ENCODE measurements at regions not wholly inside any gene's neighbourhood (a gene's known extent, or its start where the extent isn't known, plus 50 kb on each side); places are given as distances from the start of the nearest gene placed in this dataset.

DNA sequence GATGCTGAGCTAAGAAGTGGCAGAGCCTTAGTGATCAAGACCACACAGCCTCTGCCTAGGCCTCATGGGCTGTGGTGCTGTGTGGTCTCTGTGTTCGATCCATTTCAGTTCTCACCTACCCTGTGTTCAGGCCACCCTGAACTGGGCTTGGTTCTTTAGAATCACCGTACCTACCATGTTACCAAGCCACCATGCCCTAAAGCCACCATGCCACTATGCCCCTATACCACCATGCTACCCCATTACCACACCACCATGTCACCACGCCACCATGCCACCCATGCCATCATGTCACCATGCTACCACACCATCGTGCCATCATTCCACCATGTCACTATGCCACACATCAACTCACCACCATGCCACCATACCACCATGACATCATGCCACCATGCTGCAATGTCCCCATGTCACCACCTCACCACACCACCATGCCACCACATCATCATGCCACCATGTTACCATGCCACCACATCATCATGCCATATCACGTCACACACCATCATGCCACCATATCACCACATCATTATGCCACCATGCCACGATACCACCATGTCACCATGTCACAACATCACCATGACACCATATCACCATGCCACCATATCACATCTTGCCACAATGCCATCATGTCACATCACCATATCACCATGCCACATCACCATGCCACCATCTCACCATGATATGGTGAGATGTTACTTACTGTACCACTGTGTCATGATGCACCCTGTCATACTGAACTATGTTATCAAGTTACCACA, 191.0 kb upstream of the ARL4C start:
- no peaks in the 10 kb centered on the region for H3K27me3 ChIP-seq
- no peak for DNase-seq (ENCODE audit: low spot score in 2 of 2)
- H3K27ac ChIP-seq = no peak overlapping the region
- no peak overlapping the region for H3K4me3 ChIP-seq
- no peaks in the 10 kb centered on the region for H3K9me3 ChIP-seq
- peaks cover 0 to 13% (median 0%) of the 10 kb centered on the region in 4 donors for H3K4me1 ChIP-seq
- H3K36me3 ChIP-seq = no peaks in the 10 kb centered on the region
- WGBS, 2 donors = 96% methylated on average over 6 of the region's 6 CpGs
- TF ChIP-seq, protein P1, sequence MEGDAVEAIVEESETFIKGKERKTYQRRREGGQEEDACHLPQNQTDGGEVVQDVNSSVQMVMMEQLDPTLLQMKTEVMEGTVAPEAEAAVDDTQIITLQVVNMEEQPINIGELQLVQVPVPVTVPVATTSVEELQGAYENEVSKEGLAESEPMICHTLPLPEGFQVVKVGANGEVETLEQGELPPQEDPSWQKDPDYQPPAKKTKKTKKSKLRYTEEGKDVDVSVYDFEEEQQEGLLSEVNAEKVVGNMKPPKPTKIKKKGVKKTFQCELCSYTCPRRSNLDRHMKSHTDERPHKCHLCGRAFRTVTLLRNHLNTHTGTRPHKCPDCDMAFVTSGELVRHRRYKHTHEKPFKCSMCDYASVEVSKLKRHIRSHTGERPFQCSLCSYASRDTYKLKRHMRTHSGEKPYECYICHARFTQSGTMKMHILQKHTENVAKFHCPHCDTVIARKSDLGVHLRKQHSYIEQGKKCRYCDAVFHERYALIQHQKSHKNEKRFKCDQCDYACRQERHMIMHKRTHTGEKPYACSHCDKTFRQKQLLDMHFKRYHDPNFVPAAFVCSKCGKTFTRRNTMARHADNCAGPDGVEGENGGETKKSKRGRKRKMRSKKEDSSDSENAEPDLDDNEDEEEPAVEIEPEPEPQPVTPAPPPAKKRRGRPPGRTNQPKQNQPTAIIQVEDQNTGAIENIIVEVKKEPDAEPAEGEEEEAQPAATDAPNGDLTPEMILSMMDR (IDR thresholded peaks at IDR 0.05) = no peak
- no peak for TF ChIP-seq POLR2A (IDR thresholded peaks at IDR 0.05)
- TF ChIP-seq EP300 (IDR thresholded peaks at IDR 0.05) = no peak

DNA sequence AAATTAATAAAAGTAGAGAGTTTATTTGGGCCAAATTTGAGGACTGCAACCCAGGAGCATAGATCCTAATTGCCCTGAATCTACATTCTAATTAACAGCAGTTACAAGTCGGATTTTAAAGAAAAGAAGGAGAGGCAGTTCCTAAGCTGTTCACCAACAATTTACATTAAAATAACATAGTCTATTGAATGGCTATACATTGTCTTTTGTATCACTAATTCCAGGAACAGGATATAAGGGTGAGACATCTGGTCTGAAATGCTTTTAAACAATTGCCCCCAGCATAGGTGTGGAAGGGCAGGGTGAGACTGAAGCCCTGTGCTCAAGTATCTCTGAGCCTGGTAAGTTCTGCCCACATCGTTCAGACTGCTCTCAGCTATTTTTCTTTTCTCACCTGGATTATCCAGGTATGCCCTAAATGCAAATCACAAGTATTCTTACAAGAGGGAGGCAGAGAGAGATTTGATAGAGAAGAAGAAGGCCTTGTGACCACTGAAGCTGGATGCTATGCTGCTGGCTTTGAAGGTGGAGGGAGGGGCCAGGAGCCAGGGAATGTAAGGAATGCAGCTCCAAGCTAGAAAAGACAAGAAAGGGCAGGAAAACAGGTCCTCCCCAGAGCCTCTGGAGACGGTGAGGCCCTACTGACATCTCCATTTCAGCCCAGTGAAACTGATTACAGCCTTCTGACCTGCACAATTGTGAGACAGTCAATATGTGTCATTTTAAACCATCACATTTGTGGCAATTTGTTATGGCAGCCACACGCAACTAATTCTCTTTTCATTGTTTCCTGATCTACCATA, 189.4 kb upstream of the ARL4C start:
- Histone ChIP-seq H3K27ac (no peak overlapping the region), H3K4me1 (peaks cover 0 to 8% (median 0%) of the 10 kb centered on the region in 4 donors), H3K9me3 (no peaks in the 10 kb centered on the region), H3K27me3 (no peaks in the 10 kb centered on the region), H3K36me3 (no peaks in the 10 kb centered on the region), H3K4me3 (no peak overlapping the region)
- no peak for DNase-seq (ENCODE audit: low spot score in 2 of 2)
- 34 to 44% methylated on average over 4 of the region's 4 CpGs for WGBS, 2 donors
- TF ChIP-seq, protein P1 (IDR thresholded peaks at IDR 0.05) = no peak
- TF ChIP-seq POLR2A (IDR thresholded peaks at IDR 0.05) (no peak), EP300 (IDR thresholded peaks at IDR 0.05) (no peak)

DNA sequence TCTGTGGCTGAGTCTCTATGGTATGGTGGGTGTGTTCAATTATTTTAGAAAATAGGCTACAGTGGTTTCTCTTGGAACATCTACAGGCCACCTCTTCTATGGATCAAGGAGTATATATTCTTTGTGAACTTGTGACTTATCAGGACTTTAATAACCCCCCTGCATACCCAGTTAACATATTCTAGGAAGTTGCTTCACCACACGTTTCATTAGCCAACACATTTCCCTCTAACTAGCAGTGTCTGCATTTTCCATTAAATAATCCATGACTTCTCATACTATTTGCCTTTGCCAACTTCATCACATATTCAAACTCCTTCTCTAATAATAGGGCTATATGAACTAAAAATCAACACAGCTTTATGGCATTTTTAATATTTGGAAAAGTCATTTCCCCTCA, 187.6 kb upstream of the ARL4C start:
- 51 to 52% methylated on average over 1 of the region's 1 CpG for WGBS, 2 donors
- no peak for DNase-seq (ENCODE audit: low spot score in 2 of 2)
- TF ChIP-seq, protein P1 (IDR thresholded peaks at IDR 0.05) = no peak
- TF ChIP-seq EP300 (IDR thresholded peaks at IDR 0.05) = no peak
- no peak for TF ChIP-seq POLR2A (IDR thresholded peaks at IDR 0.05)
- H3K4me3 ChIP-seq = no peak overlapping the region
- H3K27ac ChIP-seq = no peak overlapping the region
- H3K9me3 ChIP-seq = no peaks in the 10 kb centered on the region
- H3K36me3 ChIP-seq = no peaks in the 10 kb centered on the region
- no peaks in the 10 kb centered on the region for H3K27me3 ChIP-seq
- peaks cover 0 to 9% (median under 1%) of the 10 kb centered on the region in 4 donors for H3K4me1 ChIP-seq

DNA sequence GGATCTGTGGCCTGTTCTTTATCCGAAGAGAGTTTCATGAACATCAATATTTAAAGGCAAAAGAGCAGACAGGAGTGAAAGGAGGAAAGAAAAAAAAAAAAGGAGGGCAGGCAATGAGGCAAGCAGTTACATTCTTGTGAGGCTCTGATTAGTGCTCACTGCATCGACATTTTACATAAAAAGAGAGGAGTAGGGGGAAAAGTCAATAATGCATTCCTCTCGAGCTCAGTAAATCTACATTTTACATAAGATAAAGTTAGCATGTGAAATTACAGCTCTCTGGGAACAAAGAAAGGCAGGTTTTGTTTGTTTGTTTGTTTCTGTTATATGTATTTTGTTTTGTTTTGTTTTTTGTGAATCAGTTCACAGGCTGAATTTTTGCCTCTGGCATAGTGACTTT, 187.1 kb upstream of the ARL4C start:
- H3K36me3 ChIP-seq = no peaks in the 10 kb centered on the region
- no peak overlapping the region for H3K27ac ChIP-seq
- WGBS, 2 donors = 61 to 69% methylated on average over 3 of the region's 3 CpGs
- no peak for TF ChIP-seq POLR2A (IDR thresholded peaks at IDR 0.05)
- no peak for TF ChIP-seq EP300 (IDR thresholded peaks at IDR 0.05)
- TF ChIP-seq, protein P1 (IDR thresholded peaks at IDR 0.05) = no peak
- no peaks in the 10 kb centered on the region for H3K27me3 ChIP-seq
- H3K4me1 ChIP-seq = peaks cover 0 to 14% (median 3%) of the 10 kb centered on the region in 4 donors
- no peak overlapping the region for H3K4me3 ChIP-seq
- DNase-seq (ENCODE audit: low spot score in 2 of 2) = no peak
- H3K9me3 ChIP-seq = no peaks in the 10 kb centered on the region

All from tibial nerve (tissue), 4 donors.